ENCODE measurements at regions not wholly inside any gene's neighbourhood (a gene's known extent, or its start where the extent isn't known, plus 50 kb on each side); places are given as distances from the start of the nearest gene placed in this dataset.

- in situ Hi-C loops (cut with MboI; ENCODE audit: low pct_unique_long_range_greater_than_20kb, low sequenced_read_pairs) = no loop called here
These were observed 248.5 kb upstream of the IRX4 start for GRCh38 chr5:2131196-2131595.

GRCh38 chr5:2130361-2130760, 247.6 kb upstream of the IRX4 start:
- in situ Hi-C loops (cut with MboI; ENCODE audit: low pct_unique_long_range_greater_than_20kb, low sequenced_read_pairs) = no loop called here
- no peak for DNase-seq

More at GRCh38 chr5:2131196-2131595, 248.5 kb upstream of the IRX4 start:
- DNase-seq = no peak

GRCh38 chr5:2129568-2130272, 247.0 kb upstream of the IRX4 start:
- DNase-seq = no peak
- in situ Hi-C loops (cut with MboI; ENCODE audit: low pct_unique_long_range_greater_than_20kb, low sequenced_read_pairs) = no loop called here

GRCh38 chr5:2128686-2129355, 246.1 kb upstream of the IRX4 start:
- no peak for DNase-seq
- in situ Hi-C loops (cut with MboI; ENCODE audit: low pct_unique_long_range_greater_than_20kb, low sequenced_read_pairs) = no loop called here

- in situ Hi-C loops (cut with MboI; ENCODE audit: low pct_unique_long_range_greater_than_20kb, low sequenced_read_pairs) = no loop called here
- no peak for DNase-seq
These were observed 243.8 kb upstream of the IRX4 start for GRCh38 chr5:2126512-2126911.

- in situ Hi-C loops (cut with MboI; ENCODE audit: low pct_unique_long_range_greater_than_20kb, low sequenced_read_pairs) = no loop called here
- no peak for DNase-seq
These were observed 243.2 kb upstream of the IRX4 start for GRCh38 chr5:2125901-2126265.

GRCh38 chr5:2125171-2125900, 242.6 kb upstream of the IRX4 start:
- no peak for DNase-seq
- in situ Hi-C loops (cut with MboI; ENCODE audit: low pct_unique_long_range_greater_than_20kb, low sequenced_read_pairs) = no loop called here

- in situ Hi-C loops (cut with MboI; ENCODE audit: low pct_unique_long_range_greater_than_20kb, low sequenced_read_pairs) = no loop called here
- no peak for DNase-seq
These were observed 241.9 kb upstream of the IRX4 start for GRCh38 chr5:2124434-2125170.

- DNase-seq = no peak
- in situ Hi-C loops (cut with MboI; ENCODE audit: low pct_unique_long_range_greater_than_20kb, low sequenced_read_pairs) = no loop called here
These were observed 241.1 kb upstream of the IRX4 start for GRCh38 chr5:2123874-2124273.

GRCh38 chr5:2120361-2120760, 237.6 kb upstream of the IRX4 start:
- DNase-seq = no peak
- in situ Hi-C loops (cut with MboI; ENCODE audit: low pct_unique_long_range_greater_than_20kb, low sequenced_read_pairs) = no loop called here

- in situ Hi-C loops (cut with MboI; ENCODE audit: low pct_unique_long_range_greater_than_20kb, low sequenced_read_pairs) = no loop called here
These were observed 236.8 kb upstream of the IRX4 start for GRCh38 chr5:2119573-2119972.

GRCh38 chr5:2113348-2114131, 230.8 kb upstream of the IRX4 start:
- no peak for DNase-seq
- in situ Hi-C loops (cut with MboI; ENCODE audit: low pct_unique_long_range_greater_than_20kb, low sequenced_read_pairs) = no loop called here

More at GRCh38 chr5:2119573-2119972, 236.8 kb upstream of the IRX4 start:
- DNase-seq = no peak

- DNase-seq = no peak
- in situ Hi-C loops (cut with MboI; ENCODE audit: low pct_unique_long_range_greater_than_20kb, low sequenced_read_pairs) = no loop called here
These were observed 229.7 kb upstream of the IRX4 start for GRCh38 chr5:2112173-2113025.

GRCh38 chr5:2111569-2112105, 228.9 kb upstream of the IRX4 start:
- in situ Hi-C loops (cut with MboI; ENCODE audit: low pct_unique_long_range_greater_than_20kb, low sequenced_read_pairs) = no loop called here
- DNase-seq = no peak

- in situ Hi-C loops (cut with MboI; ENCODE audit: low pct_unique_long_range_greater_than_20kb, low sequenced_read_pairs) = no loop called here
- no peak for DNase-seq
These were observed 228.3 kb upstream of the IRX4 start for GRCh38 chr5:2110934-2111462.

- in situ Hi-C loops (cut with MboI; ENCODE audit: low pct_unique_long_range_greater_than_20kb, low sequenced_read_pairs) = no loop called here
- no peak for DNase-seq
These were observed 227.6 kb upstream of the IRX4 start for GRCh38 chr5:2110137-2110933.

- in situ Hi-C loops (cut with MboI; ENCODE audit: low pct_unique_long_range_greater_than_20kb, low sequenced_read_pairs) = no loop called here
- no peak for DNase-seq
These were observed 226.8 kb upstream of the IRX4 start for GRCh38 chr5:2109566-2109965.

Data from KBM-7 (cell line).